OCI-LY1 (cell line): ENCODE measurements at regions not wholly inside any gene's neighbourhood (a gene's known extent, or its start where the extent isn't known, plus 50 kb on each side); places are given as distances from the start of the nearest gene placed in this dataset.

ENCODE experiments used
- EZH2 ChIP-seq: fragments of 200-600 bp; sonication (generic), shearing (Covaris generic); IDR thresholded peaks from 2 replicates; pipeline ENCODE4 v1.8.0; 2017; ENCODE audit warnings: borderline replicate concordance, mixed run types, mild to moderate bottlenecking, antibody characterized with exemption, low read length, moderate library complexity, mixed read lengths
- TF ChIP-seq, protein P1 (sequence below): fragments of 200-600 bp; sonication (generic), shearing (Covaris generic); IDR thresholded peaks from 2 replicates; pipeline ENCODE4 v1.5.1; 2017; ENCODE audit warnings: mild to moderate bottlenecking, antibody characterized with exemption, low read length, moderate library complexity, mixed read lengths

GRCh38 chr2:223214394-223215253 lies 162.6 kb downstream of the KCNE4 start:
- TF ChIP-seq, protein P1, sequence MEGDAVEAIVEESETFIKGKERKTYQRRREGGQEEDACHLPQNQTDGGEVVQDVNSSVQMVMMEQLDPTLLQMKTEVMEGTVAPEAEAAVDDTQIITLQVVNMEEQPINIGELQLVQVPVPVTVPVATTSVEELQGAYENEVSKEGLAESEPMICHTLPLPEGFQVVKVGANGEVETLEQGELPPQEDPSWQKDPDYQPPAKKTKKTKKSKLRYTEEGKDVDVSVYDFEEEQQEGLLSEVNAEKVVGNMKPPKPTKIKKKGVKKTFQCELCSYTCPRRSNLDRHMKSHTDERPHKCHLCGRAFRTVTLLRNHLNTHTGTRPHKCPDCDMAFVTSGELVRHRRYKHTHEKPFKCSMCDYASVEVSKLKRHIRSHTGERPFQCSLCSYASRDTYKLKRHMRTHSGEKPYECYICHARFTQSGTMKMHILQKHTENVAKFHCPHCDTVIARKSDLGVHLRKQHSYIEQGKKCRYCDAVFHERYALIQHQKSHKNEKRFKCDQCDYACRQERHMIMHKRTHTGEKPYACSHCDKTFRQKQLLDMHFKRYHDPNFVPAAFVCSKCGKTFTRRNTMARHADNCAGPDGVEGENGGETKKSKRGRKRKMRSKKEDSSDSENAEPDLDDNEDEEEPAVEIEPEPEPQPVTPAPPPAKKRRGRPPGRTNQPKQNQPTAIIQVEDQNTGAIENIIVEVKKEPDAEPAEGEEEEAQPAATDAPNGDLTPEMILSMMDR = no peak
- no peak for TF ChIP-seq EZH2
